ENCODE measurements at regions not wholly inside any gene's neighbourhood (a gene's known extent, or its start where the extent isn't known, plus 50 kb on each side); places are given as distances from the start of the nearest gene placed in this dataset.

GRCh38 chr1:55826381-55827080, 611.4 kb upstream of the USP24 start:
- no peaks in the 10 kb centered on the region for H3K9me3 ChIP-seq
- H3K36me3 ChIP-seq (replicated peaks in 1 of 2; ENCODE audit: insufficient read depth in 1 of 2, low read depth in 2 of 2), result no peaks in the 10 kb centered on the region
- no peak overlapping the region for H3K27ac ChIP-seq

GRCh38 chr1:55825461-55825860, 610.3 kb upstream of the USP24 start:
- no peaks in the 10 kb centered on the region for H3K4me1 ChIP-seq
- ATAC-seq (no peak), DNase-seq (no peak)
- WGBS, 2 donors, result 82 to 89% methylated on average over 1 of the region's 1 CpG
- H3K36me3 ChIP-seq (replicated peaks in 1 of 2; ENCODE audit: insufficient read depth in 1 of 2, low read depth in 2 of 2), result no peaks in the 10 kb centered on the region
- intact Hi-C loops (cut with DNase I), result no loop called here
- no peak overlapping the region for H3K27ac ChIP-seq
- no peaks in the 10 kb centered on the region for H3K27me3 ChIP-seq
- no peak overlapping the region for H3K4me3 ChIP-seq
- TF ChIP-seq POLR2A (IDR thresholded peaks at IDR 0.05), result no peak
- TF ChIP-seq CTCF (IDR thresholded peaks at IDR 0.05), result no peak
- H3K9me3 ChIP-seq, result no peaks in the 10 kb centered on the region

More at GRCh38 chr1:55826381-55827080, 611.4 kb upstream of the USP24 start:
- Histone ChIP-seq H3K4me3 (no peak overlapping the region), H3K4me1 (no peaks in the 10 kb centered on the region), H3K27me3 (no peaks in the 10 kb centered on the region)
- DNase-seq (no peak), ATAC-seq (no peak)
- intact Hi-C loops (cut with DNase I), result no loop called here
- WGBS, 2 donors, result 56 to 73% methylated on average over 4 of the region's 4 CpGs
- TF ChIP-seq POLR2A (IDR thresholded peaks at IDR 0.05), result no peak
- TF ChIP-seq CTCF (IDR thresholded peaks at IDR 0.05), result no peak

- ATAC-seq (no peak), DNase-seq (no peak)
- H3K27ac ChIP-seq, result no peak overlapping the region
- no peaks in the 10 kb centered on the region for H3K27me3 ChIP-seq
- no peak overlapping the region for H3K4me3 ChIP-seq
- no peaks in the 10 kb centered on the region for H3K4me1 ChIP-seq
- intact Hi-C loops (cut with DNase I), result no loop called here
- H3K9me3 ChIP-seq, result no peaks in the 10 kb centered on the region
- TF ChIP-seq POLR2A (IDR thresholded peaks at IDR 0.05), result no peak
- no peak for TF ChIP-seq CTCF (IDR thresholded peaks at IDR 0.05)
- H3K36me3 ChIP-seq (replicated peaks in 1 of 2; ENCODE audit: insufficient read depth in 1 of 2, low read depth in 2 of 2), result no peaks in the 10 kb centered on the region
These were observed 609.1 kb upstream of the USP24 start for GRCh38 chr1:55824251-55824640.

GRCh38 chr1:55823541-55824250, 608.5 kb upstream of the USP24 start:
- 78 to 81% methylated on average over 6 of the region's 6 CpGs for WGBS, 2 donors
- no peak for TF ChIP-seq POLR2A (IDR thresholded peaks at IDR 0.05)
- no peak for TF ChIP-seq CTCF (IDR thresholded peaks at IDR 0.05)
- intact Hi-C loops (cut with DNase I), result no loop called here
- Histone ChIP-seq H3K9me3 (no peaks in the 10 kb centered on the region), H3K27ac (no peak overlapping the region), H3K36me3 (replicated peaks in 1 of 2; ENCODE audit: insufficient read depth in 1 of 2, low read depth in 2 of 2) (no peaks in the 10 kb centered on the region), H3K4me1 (no peaks in the 10 kb centered on the region), H3K4me3 (no peak overlapping the region), H3K27me3 (no peaks in the 10 kb centered on the region)
- DNase-seq, result no peak
- no peak for ATAC-seq

GRCh38 chr1:55822891-55823290, 607.7 kb upstream of the USP24 start:
- H3K36me3 ChIP-seq (replicated peaks in 1 of 2; ENCODE audit: insufficient read depth in 1 of 2, low read depth in 2 of 2), result no peaks in the 10 kb centered on the region
- DNase-seq (no peak), ATAC-seq (no peak)
- 67 to 72% methylated on average over 2 of the region's 2 CpGs for WGBS, 2 donors
- H3K27me3 ChIP-seq, result no peaks in the 10 kb centered on the region
- H3K4me1 ChIP-seq, result no peaks in the 10 kb centered on the region
- H3K27ac ChIP-seq, result no peak overlapping the region
- H3K4me3 ChIP-seq, result no peak overlapping the region
- intact Hi-C loops (cut with DNase I), result no loop called here
- H3K9me3 ChIP-seq, result no peaks in the 10 kb centered on the region
- TF ChIP-seq CTCF (IDR thresholded peaks at IDR 0.05), result no peak
- no peak for TF ChIP-seq POLR2A (IDR thresholded peaks at IDR 0.05)
